DND-41 (cell line): ENCODE measurements at regions not wholly inside any gene's neighbourhood (a gene's known extent, or its start where the extent isn't known, plus 50 kb on each side); places are given as distances from the start of the nearest gene placed in this dataset.

ENCODE experiments used
- ATAC-seq: fragments of 200-7000 bp; cut with Tn5 transposase; 3 replicates; pipeline ENCODE4 v1.9.1; 2021; ENCODE audit warnings: low read depth; ENCODE audit not compliant: insufficient read depth
- DNase-seq: peaks from one replicate; pipeline ENCODE4 v3.0.0-alpha.2; 2020
- H2AFZ ChIP-seq: 2 replicates; pipeline ENCODE4 v1.6.0; 2012; ENCODE audit warnings: low read depth, low read length
- H3K27ac ChIP-seq: 2 replicates; pipeline ENCODE4 v1.5.1; 2012; ENCODE audit warnings: low read length, inconsistent platforms
- H3K27me3 ChIP-seq: fragments of 200-600 bp; sonication (generic); 2 replicates; pipeline ENCODE4 v1.6.0; 2012; ENCODE audit warnings: low read length, mild to moderate bottlenecking, inconsistent platforms; ENCODE audit not compliant: insufficient read depth, poor library complexity
- H3K36me3 ChIP-seq: 2 replicates; pipeline ENCODE4 v1.5.1; 2012; ENCODE audit warnings: low read length, inconsistent platforms; ENCODE audit not compliant: insufficient read depth
- H3K4me1 ChIP-seq: 2 replicates; pipeline ENCODE4 v1.5.1; 2012; ENCODE audit warnings: mild to moderate bottlenecking, low read length; ENCODE audit not compliant: insufficient read depth
- H3K4me2 ChIP-seq: 2 replicates; pipeline ENCODE4 v1.6.0; 2012; ENCODE audit warnings: mild to moderate bottlenecking, moderate library complexity, low read length, inconsistent platforms; ENCODE audit not compliant: insufficient read depth
- H3K4me3 ChIP-seq, 2 experiments: fragments of 200-600 bp in 1 of 2; shearing (Covaris generic) in 1 of 2; 2 replicates each; pipeline ENCODE4 v1.5.1; 2012 to 2016; ENCODE audit warnings: inconsistent platforms in 2 of 2, low read length in 2 of 2, mild to moderate bottlenecking in 2 of 2, low read depth in 1 of 2, moderate library complexity in 1 of 2
- H3K79me2 ChIP-seq: 2 replicates; pipeline ENCODE4 v1.6.0; 2012; ENCODE audit warnings: low read length, inconsistent platforms; ENCODE audit not compliant: insufficient read depth
- H3K9ac ChIP-seq: 2 replicates; pipeline ENCODE4 v1.6.0; 2012; ENCODE audit warnings: low read depth, mild to moderate bottlenecking, inconsistent platforms, low read length, moderate library complexity
- H3K9me3 ChIP-seq: 2 replicates; pipeline ENCODE4 v1.5.1; 2012; ENCODE audit warnings: low read length, moderate library complexity, mild to moderate bottlenecking, inconsistent platforms; ENCODE audit not compliant: insufficient read depth, severe bottlenecking
- H4K20me1 ChIP-seq: 2 replicates; pipeline ENCODE4 v1.6.0; 2012; ENCODE audit warnings: low read length; ENCODE audit not compliant: insufficient read depth
- EZH2 ChIP-seq: IDR thresholded peaks from 3 replicates; pipeline ENCODE4 v1.6.1; 2012; ENCODE audit warnings: borderline replicate concordance, low read depth, mild to moderate bottlenecking, moderate library complexity, low read length, inconsistent platforms; ENCODE audit not compliant: severe bottlenecking
- TF ChIP-seq, protein P1 (sequence below): IDR thresholded peaks from 2 replicates; pipeline ENCODE4 v1.5.1; 2012; ENCODE audit warnings: borderline replicate concordance, low read length, moderate library complexity, mild to moderate bottlenecking; ENCODE audit not compliant: poor library complexity, severe bottlenecking; ENCODE audit errors: extremely low read depth

DNA sequence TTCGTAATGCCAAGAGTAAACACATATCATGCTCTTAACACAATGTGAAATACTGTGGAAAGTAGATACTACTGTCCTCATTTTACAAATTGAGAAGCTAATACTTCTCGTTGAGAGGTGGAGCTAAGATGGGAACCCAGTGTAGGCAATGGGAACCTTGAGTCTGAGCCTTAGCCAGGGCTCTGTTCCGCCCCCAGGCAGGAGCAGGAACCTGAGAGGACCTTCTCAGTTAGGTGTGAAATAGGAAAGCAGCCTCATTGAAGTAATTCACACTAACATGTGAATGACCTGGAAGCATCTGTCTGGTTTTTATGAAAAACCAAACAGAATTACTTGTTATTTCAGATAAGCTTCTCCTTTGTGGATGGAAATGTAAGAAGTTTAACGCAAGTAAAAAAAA is 62.6 kb upstream of the RBFOX1 start:
- Histone ChIP-seq H3K4me3 (no peak overlapping the region), H3K27ac (no peak overlapping the region), H3K4me2 (no peak overlapping the region), H4K20me1 (no peaks in the 10 kb centered on the region), H3K79me2 (no peaks in the 10 kb centered on the region), H3K4me1 (no peaks in the 10 kb centered on the region), H3K27me3 (no peaks in the 10 kb centered on the region), H3K9me3 (no peaks in the 10 kb centered on the region), H3K9ac (no peak overlapping the region), H3K36me3 (no peaks in the 10 kb centered on the region), H2AFZ (no peak overlapping the region)
- TF ChIP-seq, protein P1, sequence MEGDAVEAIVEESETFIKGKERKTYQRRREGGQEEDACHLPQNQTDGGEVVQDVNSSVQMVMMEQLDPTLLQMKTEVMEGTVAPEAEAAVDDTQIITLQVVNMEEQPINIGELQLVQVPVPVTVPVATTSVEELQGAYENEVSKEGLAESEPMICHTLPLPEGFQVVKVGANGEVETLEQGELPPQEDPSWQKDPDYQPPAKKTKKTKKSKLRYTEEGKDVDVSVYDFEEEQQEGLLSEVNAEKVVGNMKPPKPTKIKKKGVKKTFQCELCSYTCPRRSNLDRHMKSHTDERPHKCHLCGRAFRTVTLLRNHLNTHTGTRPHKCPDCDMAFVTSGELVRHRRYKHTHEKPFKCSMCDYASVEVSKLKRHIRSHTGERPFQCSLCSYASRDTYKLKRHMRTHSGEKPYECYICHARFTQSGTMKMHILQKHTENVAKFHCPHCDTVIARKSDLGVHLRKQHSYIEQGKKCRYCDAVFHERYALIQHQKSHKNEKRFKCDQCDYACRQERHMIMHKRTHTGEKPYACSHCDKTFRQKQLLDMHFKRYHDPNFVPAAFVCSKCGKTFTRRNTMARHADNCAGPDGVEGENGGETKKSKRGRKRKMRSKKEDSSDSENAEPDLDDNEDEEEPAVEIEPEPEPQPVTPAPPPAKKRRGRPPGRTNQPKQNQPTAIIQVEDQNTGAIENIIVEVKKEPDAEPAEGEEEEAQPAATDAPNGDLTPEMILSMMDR = no peak
- no peak for TF ChIP-seq EZH2
- no peak for DNase-seq
- ATAC-seq = no peak

DNA sequence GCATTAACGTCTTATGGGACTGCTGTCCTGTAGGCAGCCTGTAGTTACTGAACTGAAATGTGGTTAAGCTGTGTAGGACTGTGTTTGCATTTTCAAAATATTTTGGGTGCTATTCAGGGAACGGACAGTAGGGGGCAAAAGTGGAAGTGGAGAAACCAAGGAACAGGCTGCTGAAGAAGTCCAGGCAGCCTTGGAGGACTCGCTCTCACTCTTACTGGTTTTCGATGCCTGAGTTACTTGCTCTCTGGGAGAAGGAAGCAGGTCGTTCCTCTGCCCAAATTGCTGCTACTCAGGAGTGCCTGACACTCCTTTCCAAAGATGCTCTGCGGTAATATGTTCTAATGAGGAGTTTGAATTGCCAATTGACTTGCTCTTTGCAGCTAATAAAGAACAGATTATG is 64.5 kb upstream of the RBFOX1 start:
- no peak overlapping the region for H3K4me2 ChIP-seq
- H3K27ac ChIP-seq = no peak overlapping the region
- H3K9me3 ChIP-seq = no peaks in the 10 kb centered on the region
- no peaks in the 10 kb centered on the region for H3K27me3 ChIP-seq
- no peak for TF ChIP-seq EZH2
- TF ChIP-seq, protein P1 = peak; percentile 78
- no peaks in the 10 kb centered on the region for H4K20me1 ChIP-seq
- ATAC-seq (peak; percentile 57; the same call in 1 of the 3 replicates), DNase-seq (peak; percentile 23)
- no peaks in the 10 kb centered on the region for H3K79me2 ChIP-seq
- no peaks in the 10 kb centered on the region for H3K4me1 ChIP-seq
- no peak overlapping the region for H2AFZ ChIP-seq
- no peak overlapping the region for H3K4me3 ChIP-seq
- no peaks in the 10 kb centered on the region for H3K36me3 ChIP-seq
- no peak overlapping the region for H3K9ac ChIP-seq

DNA sequence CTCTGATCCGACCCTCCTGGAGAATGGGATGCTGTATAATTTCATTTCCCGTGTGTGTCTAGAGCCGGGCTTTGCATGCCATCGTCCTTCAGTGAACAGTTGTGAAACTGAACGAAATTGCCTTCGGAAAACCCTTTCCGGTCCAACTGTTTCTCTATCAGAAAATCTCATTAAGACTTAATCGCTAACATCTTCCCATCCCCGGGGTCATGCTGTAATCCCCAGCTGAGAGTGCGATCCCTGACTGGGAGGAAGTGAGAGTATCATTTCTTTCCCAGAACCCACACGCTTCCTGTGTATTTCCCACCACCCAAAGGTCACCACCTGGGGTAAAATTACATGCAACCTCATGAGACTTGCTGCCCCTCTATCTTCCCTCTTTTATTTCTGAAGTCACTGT is 75.6 kb upstream of the RBFOX1 start:
- no peak overlapping the region for H3K4me3 ChIP-seq
- H3K9me3 ChIP-seq = no peaks in the 10 kb centered on the region
- TF ChIP-seq, protein P1 = no peak
- TF ChIP-seq EZH2 = no peak
- no peak overlapping the region for H3K27ac ChIP-seq
- no peak overlapping the region for H3K4me2 ChIP-seq
- H2AFZ ChIP-seq = no peak overlapping the region
- H3K4me1 ChIP-seq = no peaks in the 10 kb centered on the region
- no peaks in the 10 kb centered on the region for H3K36me3 ChIP-seq
- DNase-seq (no peak), ATAC-seq (no peak)
- H3K27me3 ChIP-seq = no peaks in the 10 kb centered on the region
- no peak overlapping the region for H3K9ac ChIP-seq
- no peaks in the 10 kb centered on the region for H4K20me1 ChIP-seq
- H3K79me2 ChIP-seq = no peaks in the 10 kb centered on the region

DNA sequence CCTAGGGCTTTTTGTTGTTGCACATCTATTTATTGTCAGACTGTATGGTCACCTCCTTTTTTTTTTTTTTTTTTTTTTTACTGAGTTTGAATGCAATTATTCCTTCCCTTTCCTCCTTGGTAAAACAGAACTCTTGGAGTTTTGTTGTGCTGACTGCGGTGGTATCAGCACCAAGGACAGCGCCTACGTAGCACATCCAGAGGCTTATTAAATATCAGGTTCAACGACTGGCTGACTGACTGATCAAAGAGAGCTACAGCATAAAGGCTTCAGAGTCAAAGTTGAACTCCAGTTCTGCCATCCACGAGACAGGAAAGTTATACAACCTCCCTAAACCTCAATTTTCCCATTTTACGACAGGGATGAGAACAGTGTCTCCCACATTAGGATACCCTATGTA is 86.1 kb upstream of the RBFOX1 start:
- no peaks in the 10 kb centered on the region for H3K36me3 ChIP-seq
- no peaks in the 10 kb centered on the region for H3K27me3 ChIP-seq

More for the DNA sequence above, 86.1 kb upstream of the RBFOX1 start:
- Histone ChIP-seq H3K4me2 (no peak overlapping the region), H3K4me1 (no peaks in the 10 kb centered on the region), H3K9ac (no peak overlapping the region), H3K27ac (no peak overlapping the region), H2AFZ (no peak overlapping the region), H3K9me3 (no peaks in the 10 kb centered on the region), H3K79me2 (no peaks in the 10 kb centered on the region), H3K4me3 (no peak overlapping the region), H4K20me1 (no peaks in the 10 kb centered on the region)
- DNase-seq (peak; percentile 39), ATAC-seq (no peak; the same call in 2 of the 3 replicates)
- no peak for TF ChIP-seq EZH2
- TF ChIP-seq, protein P1 = no peak
